ENCODE measurements at regions not wholly inside any gene's neighbourhood (a gene's known extent, or its start where the extent isn't known, plus 50 kb on each side); places are given as distances from the start of the nearest gene placed in this dataset.
"Not testable (repeated sequence)": the region's sequence is repeated elsewhere in the genome, so short reads cannot be mapped to it uniquely, and the experiment has no call there.

- ChIA-PET POLR2A (no interaction called here), CTCF (interaction anchor here (0.6 kb wide), 1 partner anchor 61 kb away, joined by 3 read pairs; no protein-coding TSS in a partner anchor)
These were observed 58.2 kb downstream of the TMEM270 start for GRCh38 chr7:73918926-73919693.

GRCh38 chr7:73919694-73920375 is 58.9 kb downstream of the TMEM270 start:
- POLR2A ChIA-PET: no interaction called here
- DNase-seq (ENCODE audit: low read depth): no peak
- CTCF ChIA-PET: interaction anchor here (0.6 kb wide), 1 partner anchor 61 kb away, joined by 3 read pairs; no protein-coding TSS in a partner anchor
- no peaks in the 10 kb centered on the region for H3K36me3 ChIP-seq (ENCODE audit: control insufficient read depth, insufficient read depth, low read length)
- H3K27me3 ChIP-seq (ENCODE audit: control insufficient read depth, insufficient read depth, low read length): no peaks in the 10 kb centered on the region
- no peak overlapping the region for H3K4me3 ChIP-seq (ENCODE audit: low read depth, low read length)
- TF ChIP-seq CTCF (IDR thresholded peaks at IDR 0.05; ENCODE audit: insufficient read depth, low read depth, low read length): no peak

More at GRCh38 chr7:73918926-73919693, 58.2 kb downstream of the TMEM270 start:
- Histone ChIP-seq H3K36me3 (ENCODE audit: control insufficient read depth, insufficient read depth, low read length) (no peaks in the 10 kb centered on the region), H3K27me3 (ENCODE audit: control insufficient read depth, insufficient read depth, low read length) (no peaks in the 10 kb centered on the region), H3K4me3 (ENCODE audit: low read depth, low read length) (no peak overlapping the region)
- DNase-seq (ENCODE audit: low read depth): no peak
- no peak for TF ChIP-seq CTCF (IDR thresholded peaks at IDR 0.05; ENCODE audit: insufficient read depth, low read depth, low read length)

GRCh38 chr7:73920406-73921134 is 59.6 kb downstream of the TMEM270 start:
- H3K4me3 ChIP-seq (ENCODE audit: low read depth, low read length): no peak overlapping the region
- no peaks in the 10 kb centered on the region for H3K27me3 ChIP-seq (ENCODE audit: control insufficient read depth, insufficient read depth, low read length)
- POLR2A ChIA-PET: no interaction called here
- TF ChIP-seq CTCF (IDR thresholded peaks at IDR 0.05; ENCODE audit: insufficient read depth, low read depth, low read length): no peak
- CTCF ChIA-PET: interaction anchor here (1.5 kb wide), 1 partner anchor 14 kb away, joined by 5 read pairs; no protein-coding TSS in a partner anchor
- DNase-seq (ENCODE audit: low read depth): no peak
- no peaks in the 10 kb centered on the region for H3K36me3 ChIP-seq (ENCODE audit: control insufficient read depth, insufficient read depth, low read length)

- Histone ChIP-seq H3K36me3 (ENCODE audit: control insufficient read depth, insufficient read depth, low read length) (no peaks in the 10 kb centered on the region), H3K4me3 (ENCODE audit: low read depth, low read length) (no peak overlapping the region), H3K27me3 (ENCODE audit: control insufficient read depth, insufficient read depth, low read length) (no peaks in the 10 kb centered on the region)
- POLR2A ChIA-PET: no interaction called here
- DNase-seq (ENCODE audit: low read depth): no peak
- no peak for TF ChIP-seq CTCF (IDR thresholded peaks at IDR 0.05; ENCODE audit: insufficient read depth, low read depth, low read length)
- CTCF ChIA-PET: interaction anchor here (0.9 to 1.5 kb wide), 2 partner anchors 12 to 42 kb away, joined by 3 to 5 read pairs; no protein-coding TSS in a partner anchor
These were observed 60.9 kb downstream of the TMEM270 start for GRCh38 chr7:73921623-73922528.

GRCh38 chr7:73928644-73929043 is 67.7 kb downstream of the TMEM270 start:
- CTCF ChIA-PET: interaction anchor here (1.0 to 1.3 kb wide), 2 partner anchors 25 to 98 kb away, joined by 3 to 4 read pairs; no protein-coding TSS in a partner anchor
- POLR2A ChIA-PET: not testable (repeated sequence)

More at GRCh38 chr7:73928644-73929043, 67.7 kb downstream of the TMEM270 start:
- H3K36me3 ChIP-seq (ENCODE audit: control insufficient read depth, insufficient read depth, low read length); H3K27me3 ChIP-seq (ENCODE audit: control insufficient read depth, insufficient read depth, low read length); DNase-seq (ENCODE audit: low read depth); H3K4me3 ChIP-seq (ENCODE audit: low read depth, low read length): not testable (repeated sequence)

Measured in BJ (cell line).